ENCODE measurements at regions not wholly inside any gene's neighbourhood (a gene's known extent, or its start where the extent isn't known, plus 50 kb on each side); places are given as distances from the start of the nearest gene placed in this dataset.

- no peak overlapping the region for H3K4me3 ChIP-seq
- no peaks in the 10 kb centered on the region for H3K36me3 ChIP-seq
- in situ Hi-C loops (cut with MboI; ENCODE audit: low sequenced_read_pairs in 4 of 4) (no loop called here), intact Hi-C loops (cut with DNase I; ENCODE audit: low total_unique reads) (no loop called here)
- H3K4me1 ChIP-seq: no peaks in the 10 kb centered on the region
- ATAC-seq (no peak), DNase-seq (no peak)
- no peak for TF ChIP-seq POLR2A (IDR thresholded peaks at IDR 0.05)
- no peak for TF ChIP-seq CTCF (IDR thresholded peaks at IDR 0.05 in 4 of 5, conservative IDR thresholded peaks at IDR 0.05 in 1 of 5)
- no peak overlapping the region for H3K27ac ChIP-seq
- no peaks in the 10 kb centered on the region for H3K9me3 ChIP-seq
- H3K27me3 ChIP-seq: no peaks in the 10 kb centered on the region
Measured at GRCh38 chr3:180180795-180181194, 144.1 kb upstream of the PEX5L start.

GRCh38 chr3:180181387-180181786 lies 144.7 kb upstream of the PEX5L start:
- in situ Hi-C loops (cut with MboI; ENCODE audit: low sequenced_read_pairs in 4 of 4) (no loop called here), intact Hi-C loops (cut with DNase I; ENCODE audit: low total_unique reads) (no loop called here)
- Histone ChIP-seq H3K9me3 (no peaks in the 10 kb centered on the region), H3K27me3 (no peaks in the 10 kb centered on the region), H3K4me3 (no peak overlapping the region), H3K27ac (no peak overlapping the region), H3K36me3 (no peaks in the 10 kb centered on the region), H3K4me1 (no peaks in the 10 kb centered on the region)
- ATAC-seq (no peak), DNase-seq (no peak)
- TF ChIP-seq POLR2A (IDR thresholded peaks at IDR 0.05) (no peak), CTCF (IDR thresholded peaks at IDR 0.05 in 4 of 5, conservative IDR thresholded peaks at IDR 0.05 in 1 of 5) (no peak)

GRCh38 chr3:180183346-180183745 lies 146.6 kb upstream of the PEX5L start:
- DNase-seq (no peak), ATAC-seq (no peak)
- H3K36me3 ChIP-seq: no peaks in the 10 kb centered on the region
- H3K27ac ChIP-seq: no peak overlapping the region
- H3K4me1 ChIP-seq: no peaks in the 10 kb centered on the region
- no peaks in the 10 kb centered on the region for H3K9me3 ChIP-seq
- in situ Hi-C loops (cut with MboI; ENCODE audit: low sequenced_read_pairs in 4 of 4): no loop called here
- TF ChIP-seq POLR2A (IDR thresholded peaks at IDR 0.05) (no peak), CTCF (IDR thresholded peaks at IDR 0.05 in 4 of 5, conservative IDR thresholded peaks at IDR 0.05 in 1 of 5) (no peak)
- no peak overlapping the region for H3K4me3 ChIP-seq
- no peaks in the 10 kb centered on the region for H3K27me3 ChIP-seq
- intact Hi-C loops (cut with DNase I; ENCODE audit: low total_unique reads): no loop called here

GRCh38 chr3:180184816-180185215 lies 148.1 kb upstream of the PEX5L start:
- in situ Hi-C loops (cut with MboI; ENCODE audit: low sequenced_read_pairs in 4 of 4) (no loop called here), intact Hi-C loops (cut with DNase I; ENCODE audit: low total_unique reads) (no loop called here)
- no peaks in the 10 kb centered on the region for H3K4me1 ChIP-seq
- DNase-seq (no peak), ATAC-seq (no peak)
- TF ChIP-seq POLR2A (IDR thresholded peaks at IDR 0.05) (no peak), CTCF (IDR thresholded peaks at IDR 0.05 in 4 of 5, conservative IDR thresholded peaks at IDR 0.05 in 1 of 5) (no peak)
- H3K27me3 ChIP-seq: no peaks in the 10 kb centered on the region
- H3K9me3 ChIP-seq: no peaks in the 10 kb centered on the region
- H3K4me3 ChIP-seq: no peak overlapping the region
- H3K36me3 ChIP-seq: no peaks in the 10 kb centered on the region
- H3K27ac ChIP-seq: no peak overlapping the region

- ATAC-seq: no peak
- Histone ChIP-seq H3K4me1 (no peaks in the 10 kb centered on the region), H3K9me3 (no peaks in the 10 kb centered on the region), H3K27ac (no peak overlapping the region), H3K27me3 (no peaks in the 10 kb centered on the region), H3K36me3 (no peaks in the 10 kb centered on the region), H3K4me3 (no peak overlapping the region)
- no peak for DNase-seq
- no peak for TF ChIP-seq CTCF (IDR thresholded peaks at IDR 0.05 in 4 of 5, conservative IDR thresholded peaks at IDR 0.05 in 1 of 5)
- no peak for TF ChIP-seq POLR2A (IDR thresholded peaks at IDR 0.05)
- in situ Hi-C loops (cut with MboI; ENCODE audit: low sequenced_read_pairs in 4 of 4) (no loop called here), intact Hi-C loops (cut with DNase I; ENCODE audit: low total_unique reads) (no loop called here)
Measured at GRCh38 chr3:180185650-180186049, 148.9 kb upstream of the PEX5L start.
